CD4-positive, alpha-beta T cell (primary cell): ENCODE measurements at regions not wholly inside any gene's neighbourhood (a gene's known extent, or its start where the extent isn't known, plus 50 kb on each side); places are given as distances from the start of the nearest gene placed in this dataset.

Experiments
- ATAC-seq: fragments of 200-7000 bp; cut with Tn5 transposase; one replicate; pipeline ENCODE4 v1.10.0; 2022; ENCODE audit warnings: mild to moderate bottlenecking; ENCODE audit not compliant: poor library complexity
- CTCF ChIA-PET: fragments of 350-600 bp; sonication (Branson Sonifier 250); formaldehyde crosslinking; loops from one replicate; lab custom pipeline; 2021; ENCODE audit warnings: antibody characterized with exemption, inconsistent platforms; lab: Charles Lee
- POLR2A ChIA-PET: fragments of 350-600 bp; sonication (Branson Sonifier 250); formaldehyde crosslinking; loops from one replicate; lab custom pipeline; 2021; ENCODE audit warnings: antibody characterized with exemption, inconsistent platforms; lab: Charles Lee
- DNase-seq, 14 experiments: peaks; one replicate each; pipeline ENCODE4 v3.0.0-alpha.2; 2013 to 2020; ENCODE audit warnings: mixed read lengths in 2 of 14
- H3K27ac ChIP-seq, 2 donors: one replicate each; pipeline versions ENCODE4 v1.5.1 to v1.7.0; 2013; ENCODE audit warnings: low read length in 2 of 2, low read depth in 1 of 2, mild to moderate bottlenecking in 1 of 2
- H3K27me3 ChIP-seq, 2 experiments: 1 replicate in 1 of 2; 2 replicates in 1 of 2; pipeline versions ENCODE4 v1.6.1 to v1.7.0; 2013; ENCODE audit warnings: low read length in 2 of 2, control low read depth in 1 of 2, mild to moderate bottlenecking in 1 of 2, moderate library complexity in 1 of 2; ENCODE audit not compliant: insufficient read depth in 2 of 2, control insufficient read depth in 1 of 2
- H3K36me3 ChIP-seq: one replicate; pipeline ENCODE4 v1.6.1; 2013; ENCODE audit warnings: low read length, control low read depth; ENCODE audit not compliant: insufficient read depth
- H3K4me1 ChIP-seq: one replicate; pipeline ENCODE4 v1.6.1; 2013; ENCODE audit warnings: low read length, control low read depth; ENCODE audit not compliant: insufficient read depth
- H3K4me3 ChIP-seq: one replicate; pipeline ENCODE4 v1.5.1; 2013; ENCODE audit warnings: mild to moderate bottlenecking, low read length, moderate library complexity
- H3K9me3 ChIP-seq, 2 experiments: 1 replicate in 1 of 2; 2 replicates in 1 of 2; pipeline versions ENCODE4 v1.6.1 to v1.7.0; 2013; ENCODE audit warnings: low read length in 2 of 2, mild to moderate bottlenecking in 2 of 2, control low read depth in 1 of 2, moderate library complexity in 1 of 2; ENCODE audit not compliant: control insufficient read depth in 1 of 2, insufficient read depth in 1 of 2
- H3K27ac Mint-ChIP-seq: one replicate; pipeline ENCODE4 v1.8.0; 2020; ENCODE audit warnings: mixed read lengths
- H3K27me3 Mint-ChIP-seq: one replicate; pipeline ENCODE4 v1.8.0; 2021; ENCODE audit warnings: mixed read lengths
- H3K36me3 Mint-ChIP-seq: one replicate; pipeline ENCODE4 v1.8.0; 2021; ENCODE audit warnings: low read depth, mixed read lengths
- H3K4me1 Mint-ChIP-seq: one replicate; pipeline ENCODE4 v1.8.0; 2021; ENCODE audit warnings: low read depth, mixed read lengths
- H3K4me3 Mint-ChIP-seq: one replicate; pipeline ENCODE4 v1.8.0; 2020; ENCODE audit warnings: mild to moderate bottlenecking, mixed read lengths
- H3K9me3 Mint-ChIP-seq: one replicate; pipeline ENCODE4 v1.8.0; 2020; ENCODE audit warnings: mixed read lengths
- intact Hi-C, 2 experiments: fragments of 100-400 bp; cut with DNase I in 1 of 2; cut with micrococcal nuclease in 1 of 2; formaldehyde crosslinking; loops; one replicate each; pipeline versions ENCODE4 v1.15.1 to v1.9.0; 2023 to 2025; cut with DNase I, micrococcal nuclease
- TF ChIP-seq, protein P1 (sequence below): fragments of 200-600 bp; IDR thresholded peaks from one replicate; pipeline ENCODE4 v1.8.0; 2022; ENCODE audit warnings: antibody characterized with exemption, mild to moderate bottlenecking

GRCh38 chr16:86665929-86666328, 87.6 kb downstream of the FOXL1 start:
- ATAC-seq (no peak), DNase-seq (no peak)
- ChIA-PET CTCF (no interaction called here), POLR2A (no interaction called here)
- Mint-ChIP-seq H3K27ac (no peak overlapping the region), H3K36me3 (no peaks in the 10 kb centered on the region), H3K4me1 (no peaks in the 10 kb centered on the region), H3K9me3 (peaks cover 5% of the 10 kb centered on the region), H3K4me3 (no peak overlapping the region), H3K27me3 (peaks cover 28% of the 10 kb centered on the region)
- TF ChIP-seq, protein P1, sequence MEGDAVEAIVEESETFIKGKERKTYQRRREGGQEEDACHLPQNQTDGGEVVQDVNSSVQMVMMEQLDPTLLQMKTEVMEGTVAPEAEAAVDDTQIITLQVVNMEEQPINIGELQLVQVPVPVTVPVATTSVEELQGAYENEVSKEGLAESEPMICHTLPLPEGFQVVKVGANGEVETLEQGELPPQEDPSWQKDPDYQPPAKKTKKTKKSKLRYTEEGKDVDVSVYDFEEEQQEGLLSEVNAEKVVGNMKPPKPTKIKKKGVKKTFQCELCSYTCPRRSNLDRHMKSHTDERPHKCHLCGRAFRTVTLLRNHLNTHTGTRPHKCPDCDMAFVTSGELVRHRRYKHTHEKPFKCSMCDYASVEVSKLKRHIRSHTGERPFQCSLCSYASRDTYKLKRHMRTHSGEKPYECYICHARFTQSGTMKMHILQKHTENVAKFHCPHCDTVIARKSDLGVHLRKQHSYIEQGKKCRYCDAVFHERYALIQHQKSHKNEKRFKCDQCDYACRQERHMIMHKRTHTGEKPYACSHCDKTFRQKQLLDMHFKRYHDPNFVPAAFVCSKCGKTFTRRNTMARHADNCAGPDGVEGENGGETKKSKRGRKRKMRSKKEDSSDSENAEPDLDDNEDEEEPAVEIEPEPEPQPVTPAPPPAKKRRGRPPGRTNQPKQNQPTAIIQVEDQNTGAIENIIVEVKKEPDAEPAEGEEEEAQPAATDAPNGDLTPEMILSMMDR: no peak
- no peaks in the 10 kb centered on the region for H3K9me3 ChIP-seq
- peaks cover 9% of the 10 kb centered on the region for H3K4me1 ChIP-seq
- no peak overlapping the region for H3K27ac ChIP-seq
- H3K27me3 ChIP-seq: peaks cover 0 to 3% of the 10 kb centered on the region in 2 experiments
- no peaks in the 10 kb centered on the region for H3K36me3 ChIP-seq
- H3K4me3 ChIP-seq: no peak overlapping the region
- intact Hi-C loops: no loop called here

DNA sequence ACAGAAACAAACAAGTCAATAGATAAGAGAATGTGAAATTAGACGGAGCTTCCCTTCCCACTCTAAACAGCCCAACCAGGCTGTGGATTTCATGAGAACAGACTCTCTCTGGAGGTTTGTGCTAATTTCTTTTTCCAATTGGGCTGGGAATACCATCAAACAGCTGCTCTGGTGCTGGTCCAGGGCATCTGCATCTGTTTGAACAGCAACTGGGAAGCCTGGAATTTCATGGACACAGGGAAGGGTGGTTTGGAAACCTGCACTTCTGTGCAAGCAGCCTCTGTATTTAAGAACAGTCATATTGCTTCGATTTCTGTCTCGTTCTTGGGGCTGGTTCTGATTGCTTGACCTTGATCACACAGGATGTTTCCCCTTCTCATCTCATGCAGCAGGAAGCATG, 88.7 kb downstream of the FOXL1 start:
- ChIA-PET CTCF (no interaction called here), POLR2A (no interaction called here)
- Histone ChIP-seq H3K4me3 (no peak overlapping the region), H3K9me3 (peaks cover 0 to under 1% of the 10 kb centered on the region in 2 experiments), H3K4me1 (peaks cover 9% of the 10 kb centered on the region), H3K36me3 (no peaks in the 10 kb centered on the region), H3K27me3 (no peaks in the 10 kb centered on the region), H3K27ac (no peak overlapping the region)
- H3K9me3 Mint-ChIP-seq: peaks cover 5% of the 10 kb centered on the region
- ATAC-seq: no peak
- no peak overlapping the region for H3K4me3 Mint-ChIP-seq
- TF ChIP-seq, protein P1: no peak
- peaks cover 17% of the 10 kb centered on the region for H3K27me3 Mint-ChIP-seq
- H3K27ac Mint-ChIP-seq: no peak overlapping the region
- DNase-seq: no peak
- H3K36me3 Mint-ChIP-seq: no peaks in the 10 kb centered on the region
- intact Hi-C loops: no loop called here
- H3K4me1 Mint-ChIP-seq: no peaks in the 10 kb centered on the region

- intact Hi-C loops: no loop called here
- no peak overlapping the region for H3K27ac Mint-ChIP-seq
- POLR2A ChIA-PET: no interaction called here
- H3K27me3 ChIP-seq: no peaks in the 10 kb centered on the region
- CTCF ChIA-PET: no interaction called here
- no peak for ATAC-seq
- H3K27ac ChIP-seq: no peak overlapping the region
- H3K9me3 ChIP-seq: peaks cover 0 to 4% of the 10 kb centered on the region in 2 experiments
- no peaks in the 10 kb centered on the region for H3K36me3 ChIP-seq
- peaks cover 9% of the 10 kb centered on the region for H3K4me1 ChIP-seq
- H3K4me3 ChIP-seq: no peak overlapping the region
- no peak for DNase-seq
- H3K4me1 Mint-ChIP-seq: no peaks in the 10 kb centered on the region
- no peak overlapping the region for H3K4me3 Mint-ChIP-seq
- peaks cover 5% of the 10 kb centered on the region for H3K9me3 Mint-ChIP-seq
- TF ChIP-seq, protein P1: no peak
- H3K27me3 Mint-ChIP-seq: peaks cover 15% of the 10 kb centered on the region
- H3K36me3 Mint-ChIP-seq: no peaks in the 10 kb centered on the region
Observed at GRCh38 chr16:86668136-86668910, 90.0 kb downstream of the FOXL1 start.
